HG03045 (cell line): ENCODE measurements at regions not wholly inside any gene's neighbourhood (a gene's known extent, or its start where the extent isn't known, plus 50 kb on each side); places are given as distances from the start of the nearest gene placed in this dataset.

Source experiments
- ATAC-seq: cut with Tn5 transposase; IDR thresholded peaks from one replicate; pipeline ENCODE4 v1.9.1; 2021; ENCODE audit warnings: mild to moderate bottlenecking, moderate library complexity; ENCODE audit not compliant: unreplicated experiment

DNA sequence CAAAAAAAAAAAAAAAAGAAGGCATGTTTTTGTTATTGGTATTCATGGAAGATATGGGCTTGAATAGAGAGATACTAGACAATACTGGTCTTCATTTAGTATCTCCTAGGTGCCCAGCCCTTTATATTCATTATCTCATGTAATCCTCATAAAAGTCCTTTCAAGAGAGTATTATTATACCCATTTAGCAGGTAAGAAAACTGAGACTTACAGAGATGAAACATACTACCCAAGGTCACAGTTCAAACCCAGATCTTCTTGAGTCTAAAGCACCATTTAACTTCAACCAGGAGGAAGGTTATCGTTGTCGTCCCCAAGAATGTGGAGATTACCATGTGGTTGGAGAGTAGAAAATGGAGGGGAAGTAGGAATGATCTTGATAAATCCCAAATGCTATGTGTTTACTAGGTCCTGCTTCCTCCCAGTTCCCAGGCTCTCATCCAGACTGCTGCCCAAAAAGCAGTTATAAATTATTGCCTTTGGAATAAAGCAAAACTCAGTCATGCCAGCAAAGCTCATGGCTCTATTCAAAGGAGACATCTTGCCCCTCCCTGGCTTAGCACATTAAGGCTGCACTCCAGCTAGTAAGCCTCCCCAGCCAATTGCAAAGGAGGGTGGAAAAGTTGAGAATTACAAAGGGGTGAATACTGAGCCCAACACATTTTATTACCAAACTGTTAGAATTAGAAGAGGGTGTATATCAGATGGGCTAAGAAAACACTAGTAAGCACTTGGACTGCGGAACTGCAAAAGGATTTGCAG lies 163.9 kb downstream of the PIK3R1 start:
- ATAC-seq, result no peak

DNA sequence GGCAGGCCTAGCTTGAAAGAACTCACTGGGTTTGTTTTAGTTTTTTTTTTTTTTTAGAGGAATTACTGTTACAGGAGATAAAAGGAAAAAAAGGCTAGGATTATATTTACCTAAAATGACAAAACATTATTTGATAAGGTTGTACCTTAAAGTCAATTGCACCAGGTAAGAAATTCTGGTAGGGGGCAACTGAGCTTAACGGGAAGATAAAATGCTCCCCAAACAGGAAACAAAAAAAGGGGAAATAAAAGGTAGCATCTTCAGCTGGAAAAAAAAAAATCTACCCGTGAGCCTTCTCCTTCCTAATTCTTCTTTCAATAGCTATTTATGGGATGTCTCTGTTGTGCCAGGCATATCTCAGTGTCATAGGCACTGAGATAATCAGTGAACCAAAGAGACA lies 164.5 kb downstream of the PIK3R1 start:
- no peak for ATAC-seq

DNA sequence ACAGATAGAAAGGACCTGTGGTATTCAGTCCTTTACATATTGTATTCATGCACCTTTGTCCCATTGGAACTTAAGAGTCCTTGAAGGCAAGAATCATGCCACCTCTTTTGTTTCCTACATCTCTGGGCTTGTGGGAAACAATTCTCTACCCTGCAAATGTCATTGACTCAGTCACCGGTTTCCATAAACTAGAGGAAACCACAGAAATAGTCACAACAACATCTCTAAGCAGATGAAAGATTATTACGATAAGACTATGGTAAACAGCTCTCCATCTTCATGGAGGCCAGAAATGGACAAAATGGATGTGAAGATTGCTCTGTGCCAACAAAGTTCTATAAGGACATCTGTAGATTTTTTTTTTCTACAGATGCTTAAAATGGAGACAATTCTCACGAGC lies 165.5 kb downstream of the PIK3R1 start:
- no peak for ATAC-seq

DNA sequence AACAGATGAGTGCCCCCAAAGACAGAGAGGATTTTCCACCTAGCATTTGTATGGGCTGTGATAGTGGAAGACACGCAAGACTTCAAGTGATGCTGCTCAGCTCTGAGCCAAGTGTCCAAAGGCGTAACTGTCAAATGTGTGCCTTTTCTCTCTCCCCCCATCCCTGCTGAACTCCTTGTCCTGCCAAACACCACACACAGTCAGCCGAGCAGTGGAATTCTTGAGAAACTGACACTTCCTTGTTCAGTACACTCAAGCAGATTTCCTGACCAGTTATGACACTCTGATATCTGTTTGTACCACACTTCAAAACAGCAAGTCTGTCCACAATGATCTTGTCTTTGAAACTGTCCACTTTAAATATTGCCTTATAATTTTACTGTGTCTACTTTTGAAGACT lies 166.4 kb downstream of the PIK3R1 start:
- no peak for ATAC-seq

DNA sequence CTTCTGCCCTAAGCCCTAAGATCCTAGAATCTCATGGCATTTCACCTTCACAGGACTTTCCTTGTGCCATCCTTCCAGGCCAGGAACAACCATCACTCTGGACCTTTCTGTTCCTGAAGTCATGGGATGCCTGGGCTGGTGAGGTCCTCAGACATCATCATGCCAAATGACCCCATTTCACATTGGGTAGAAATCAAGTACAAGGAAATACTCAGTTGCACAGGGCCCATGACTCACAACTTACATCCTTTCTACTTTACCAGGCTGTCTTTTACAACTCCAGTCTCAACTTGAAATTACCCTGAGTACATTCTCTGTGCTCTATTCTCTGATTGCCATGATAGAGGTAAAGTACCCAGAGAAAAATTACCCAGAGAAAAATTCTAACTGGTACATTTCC lies 167.1 kb downstream of the PIK3R1 start:
- ATAC-seq, result no peak

DNA sequence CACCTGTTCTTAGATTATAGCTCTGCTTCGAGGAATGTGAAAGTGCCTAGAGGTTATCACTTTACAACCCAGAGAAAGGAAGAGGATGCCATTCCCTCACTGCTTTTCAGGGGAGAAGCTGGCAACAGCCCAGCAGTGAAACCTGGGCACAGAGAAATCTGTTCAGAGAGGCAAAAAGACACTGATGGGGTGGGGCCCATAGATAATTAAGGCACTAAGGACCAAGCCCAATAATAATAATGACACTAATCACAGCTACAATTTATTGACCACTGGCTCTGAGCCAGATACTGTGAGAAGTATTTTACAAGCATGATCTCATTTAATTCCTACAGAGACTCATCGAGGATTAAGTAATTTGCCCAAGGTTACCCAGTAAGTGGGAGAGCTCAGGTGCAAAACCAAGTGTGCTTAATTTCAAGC lies 168.3 kb downstream of the PIK3R1 start:
- no peak for ATAC-seq

DNA sequence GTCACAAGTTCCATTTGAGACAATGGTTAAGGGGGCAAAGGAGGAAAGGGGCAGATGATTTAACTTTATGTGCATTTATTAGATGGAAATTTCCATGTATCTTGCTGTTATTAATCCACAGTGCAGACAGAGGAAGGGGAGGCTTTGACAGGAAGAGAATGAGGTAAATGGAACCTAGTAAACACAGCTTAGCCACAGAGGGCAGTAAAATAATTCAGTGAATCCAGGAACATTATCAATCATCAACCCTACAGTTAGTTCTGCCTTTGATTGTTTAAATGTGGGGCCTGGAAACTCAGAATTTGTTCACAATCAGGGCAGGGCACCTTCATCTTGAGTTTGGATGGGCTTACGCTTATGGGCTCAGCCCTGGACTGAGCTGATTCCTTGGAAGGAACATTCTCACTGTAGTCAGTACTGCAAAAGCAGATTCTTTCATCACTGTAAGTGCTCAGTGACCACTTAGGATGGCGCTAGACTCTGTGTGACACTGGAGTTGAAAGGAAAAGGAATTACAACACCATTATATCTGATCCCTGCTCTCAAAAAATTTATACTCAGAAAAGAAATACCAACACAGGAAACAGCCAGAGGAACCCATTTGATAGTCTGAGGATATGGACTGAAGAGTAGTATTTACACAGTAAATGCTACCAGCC lies 169.5 kb downstream of the PIK3R1 start:
- ATAC-seq, result no peak

DNA sequence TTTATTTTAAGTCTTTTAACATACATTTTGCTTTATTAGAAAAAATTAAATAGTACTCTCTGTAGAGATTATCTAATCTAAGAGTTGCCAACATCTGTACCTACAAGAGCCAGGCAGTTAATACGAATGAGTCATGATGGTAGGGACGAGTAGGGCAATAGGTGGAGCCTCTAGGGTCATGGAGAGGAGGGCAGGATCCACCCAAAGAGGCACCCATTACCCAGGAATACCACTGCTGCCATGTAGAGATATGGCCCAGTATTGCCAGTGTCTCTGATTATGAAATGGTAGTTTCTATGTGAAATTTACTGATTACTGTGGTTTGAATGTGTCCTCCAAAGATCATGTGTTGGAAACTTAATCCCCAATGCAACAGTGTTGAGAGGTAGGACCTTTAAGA lies 170.4 kb downstream of the PIK3R1 start:
- ATAC-seq, result no peak

DNA sequence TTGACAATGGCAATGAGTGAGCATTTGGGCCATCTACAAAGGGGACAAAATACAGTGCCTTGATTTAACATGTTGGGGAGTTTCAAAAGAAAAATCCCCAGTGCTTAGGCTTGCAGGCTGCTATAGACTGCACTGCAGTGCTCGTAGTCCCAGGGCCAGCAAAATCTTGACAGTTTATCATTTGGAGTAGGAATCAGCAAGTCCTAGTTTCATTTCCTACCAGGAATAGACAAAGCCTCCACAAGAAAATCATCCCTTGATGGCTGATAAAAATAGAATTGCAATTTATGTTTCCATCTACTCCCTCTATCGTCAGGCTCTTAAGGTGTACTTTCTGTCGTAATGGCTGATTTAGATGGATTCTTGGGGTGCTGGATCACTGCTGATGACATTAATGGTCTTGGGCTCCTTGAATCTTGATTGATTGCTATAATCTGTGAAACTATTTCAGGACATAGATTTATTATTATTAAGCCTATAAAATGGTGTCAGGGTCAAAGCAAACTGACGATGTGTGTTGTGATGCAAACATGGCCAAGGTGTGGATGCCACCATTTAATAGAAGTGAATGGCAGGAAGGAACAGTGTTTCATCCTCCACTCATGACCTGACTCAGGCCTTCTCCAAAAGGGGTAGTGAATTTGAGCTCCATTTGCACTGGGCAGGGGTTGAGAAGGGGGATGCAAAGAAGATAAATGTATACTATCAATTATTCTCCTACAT lies 171.7 kb downstream of the PIK3R1 start:
- ATAC-seq, result no peak

DNA sequence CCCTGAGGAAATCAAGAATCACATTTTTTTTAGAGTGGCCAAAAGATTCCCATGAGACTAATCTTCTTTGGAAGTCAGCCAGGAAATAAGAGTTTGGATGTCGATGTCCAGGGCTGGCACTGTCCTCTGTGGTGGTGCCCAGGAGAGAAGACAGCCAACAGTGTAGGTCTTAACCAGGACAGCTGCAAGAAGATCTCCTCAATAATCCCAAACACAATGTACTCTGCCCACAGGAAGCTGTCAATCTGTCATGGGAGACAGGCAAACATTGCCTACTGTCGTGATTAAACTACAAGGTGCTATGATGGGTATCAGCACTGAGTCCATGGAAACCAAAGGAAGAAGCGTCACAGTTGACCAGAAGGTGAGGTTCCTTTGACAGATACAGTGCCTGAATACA lies 174.1 kb downstream of the PIK3R1 start:
- ATAC-seq, result no peak

DNA sequence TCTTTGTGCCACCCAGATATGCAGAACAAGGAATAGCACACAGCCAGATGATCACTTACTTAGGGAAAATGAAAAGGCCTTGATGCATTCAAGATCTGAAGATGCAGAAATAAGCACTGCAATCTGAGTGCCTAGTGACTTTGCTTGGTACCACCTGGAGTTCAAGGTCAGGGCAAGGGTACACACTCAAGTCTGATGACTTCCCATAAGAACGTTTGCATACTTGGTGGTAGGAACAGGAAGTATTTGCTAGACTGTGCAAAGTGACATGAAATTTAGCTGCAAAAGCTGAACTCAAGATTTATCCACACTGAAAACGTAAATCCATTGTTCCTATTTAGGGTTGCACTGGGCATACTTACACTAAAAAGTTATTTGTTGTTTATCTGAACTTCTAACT lies 177.1 kb downstream of the PIK3R1 start:
- ATAC-seq, result no peak

DNA sequence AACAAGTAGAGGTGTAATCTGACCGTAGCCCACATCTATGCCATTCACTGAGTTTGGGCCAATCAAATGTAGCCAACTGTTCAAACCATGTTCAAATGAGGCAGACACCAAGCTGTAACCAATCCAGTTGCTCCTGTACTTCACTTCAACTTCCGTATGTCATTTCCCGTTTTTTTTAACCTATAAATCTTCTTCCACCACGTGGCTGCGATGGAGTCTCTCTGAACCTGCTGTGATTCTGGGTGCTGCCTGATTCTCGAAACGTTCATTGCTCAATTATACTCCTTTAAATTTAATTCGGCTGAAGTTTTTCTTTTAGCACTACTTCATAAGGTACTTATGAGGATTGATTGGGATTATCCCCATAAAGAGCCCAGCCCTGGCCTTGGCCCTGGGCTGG lies 179.7 kb downstream of the PIK3R1 start:
- ATAC-seq, result no peak

DNA sequence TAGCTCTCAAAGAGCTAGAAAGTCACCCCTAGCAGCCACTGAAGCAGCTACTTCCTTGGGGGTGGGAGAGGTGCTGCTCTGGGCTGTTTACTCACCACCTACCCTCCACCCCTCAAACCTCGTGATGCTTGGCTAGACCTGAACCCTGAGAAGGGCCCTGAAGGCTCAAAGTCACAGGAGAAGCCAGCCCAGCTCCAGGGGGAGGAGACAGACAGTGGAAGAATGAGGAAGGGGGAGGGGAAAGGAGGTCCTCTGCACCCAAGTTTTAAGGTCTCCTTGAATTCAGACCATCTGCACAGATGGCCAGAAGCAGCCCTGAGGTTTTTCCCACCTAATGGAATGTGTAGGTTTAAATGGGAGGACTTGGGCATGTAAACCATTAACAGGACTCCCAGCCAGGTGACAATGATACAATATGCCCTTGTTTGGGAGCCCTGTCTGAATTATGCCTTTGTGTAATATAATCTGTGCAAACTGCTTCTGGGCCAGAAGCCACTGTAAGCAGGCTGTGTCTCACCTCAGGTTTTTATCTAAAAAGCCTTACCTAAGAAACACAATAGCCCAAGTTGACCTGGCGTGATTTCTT lies 180.5 kb downstream of the PIK3R1 start:
- no peak for ATAC-seq

DNA sequence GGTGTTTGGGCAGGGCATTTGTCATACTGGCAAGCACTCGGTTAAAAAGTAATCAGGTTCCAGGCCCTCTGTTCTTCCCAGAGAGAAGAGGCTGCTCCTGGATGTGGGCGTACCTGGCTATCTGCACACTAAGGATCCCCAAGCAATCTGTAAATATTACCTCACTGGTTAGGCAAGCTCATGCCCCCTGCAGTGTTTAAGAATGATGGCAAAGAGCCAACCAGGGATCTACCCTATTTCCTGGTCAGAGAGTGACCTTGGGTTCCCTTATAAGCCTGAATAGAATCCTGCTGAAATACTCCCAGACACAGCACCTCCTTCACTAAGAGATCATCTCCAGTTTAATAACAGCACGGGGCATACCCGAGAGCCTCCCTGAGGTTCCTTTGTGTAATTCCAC lies 181.2 kb downstream of the PIK3R1 start:
- no peak for ATAC-seq

DNA sequence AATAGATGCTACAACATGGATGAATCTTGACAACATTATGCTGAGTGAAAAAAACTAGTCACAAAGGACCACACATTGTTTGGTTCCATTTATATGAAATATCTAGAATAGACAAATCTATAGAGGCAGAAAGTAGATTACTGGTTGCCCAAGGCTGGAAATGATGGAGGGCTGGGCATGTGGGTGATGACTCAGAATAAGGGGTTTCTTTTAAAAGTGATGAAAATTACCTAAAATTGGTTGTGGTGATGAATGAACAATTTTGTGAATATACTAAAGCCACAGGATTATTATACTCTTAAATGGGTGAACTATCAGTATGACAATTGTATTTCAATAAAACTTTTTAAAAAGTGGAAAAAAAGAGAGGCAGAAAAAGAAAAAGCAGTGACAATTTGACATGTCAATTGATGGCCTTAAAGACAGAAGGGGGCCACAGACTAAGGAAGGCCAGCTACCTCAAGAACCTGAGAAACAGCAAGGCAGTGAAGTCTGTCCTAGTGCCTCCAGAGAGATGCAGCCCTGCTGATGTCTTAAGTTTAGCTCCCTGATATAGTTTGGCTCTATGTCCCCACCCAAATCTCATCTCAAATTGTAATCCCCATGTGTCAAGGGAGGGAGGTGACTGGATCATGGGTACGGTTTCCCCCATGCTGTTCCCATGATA lies 182.7 kb downstream of the PIK3R1 start:
- no peak for ATAC-seq

DNA sequence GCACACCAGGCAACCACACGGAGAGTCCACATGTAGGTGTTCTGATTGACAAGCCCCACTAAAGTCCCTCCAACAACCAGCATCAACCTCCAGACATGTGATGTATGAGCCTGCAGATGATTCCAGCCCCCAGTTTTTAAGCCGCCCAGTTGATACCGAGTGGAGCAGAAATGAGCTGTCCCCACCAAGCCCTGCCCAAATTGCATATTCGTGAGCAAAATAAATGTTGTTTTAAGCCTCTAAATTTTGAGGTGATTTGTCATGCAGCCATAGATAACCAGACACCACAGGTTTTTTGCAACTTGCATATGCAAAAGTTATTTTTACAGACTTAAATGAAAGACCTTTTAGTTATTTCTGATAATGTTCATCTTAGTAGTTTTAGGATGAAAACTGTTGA lies 187.7 kb downstream of the PIK3R1 start:
- ATAC-seq, result no peak

DNA sequence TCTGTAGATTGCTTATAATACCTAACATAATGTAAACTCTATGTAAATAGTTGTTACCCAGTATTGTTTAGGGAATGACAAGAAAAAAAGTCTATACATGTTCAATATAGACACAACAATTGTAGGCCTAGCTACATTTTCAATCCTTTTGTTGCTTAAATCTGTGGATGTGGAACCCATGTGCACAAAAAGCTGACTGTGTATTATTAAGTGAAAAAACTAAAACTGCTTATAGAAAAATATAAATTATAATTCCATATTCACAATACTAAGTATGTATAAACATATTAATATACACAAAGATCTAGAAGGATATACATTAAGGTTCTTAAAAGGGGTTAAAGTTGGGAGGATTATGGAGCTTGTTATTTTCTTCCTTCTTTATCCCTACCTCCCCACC lies 188.7 kb downstream of the PIK3R1 start:
- ATAC-seq, result no peak

DNA sequence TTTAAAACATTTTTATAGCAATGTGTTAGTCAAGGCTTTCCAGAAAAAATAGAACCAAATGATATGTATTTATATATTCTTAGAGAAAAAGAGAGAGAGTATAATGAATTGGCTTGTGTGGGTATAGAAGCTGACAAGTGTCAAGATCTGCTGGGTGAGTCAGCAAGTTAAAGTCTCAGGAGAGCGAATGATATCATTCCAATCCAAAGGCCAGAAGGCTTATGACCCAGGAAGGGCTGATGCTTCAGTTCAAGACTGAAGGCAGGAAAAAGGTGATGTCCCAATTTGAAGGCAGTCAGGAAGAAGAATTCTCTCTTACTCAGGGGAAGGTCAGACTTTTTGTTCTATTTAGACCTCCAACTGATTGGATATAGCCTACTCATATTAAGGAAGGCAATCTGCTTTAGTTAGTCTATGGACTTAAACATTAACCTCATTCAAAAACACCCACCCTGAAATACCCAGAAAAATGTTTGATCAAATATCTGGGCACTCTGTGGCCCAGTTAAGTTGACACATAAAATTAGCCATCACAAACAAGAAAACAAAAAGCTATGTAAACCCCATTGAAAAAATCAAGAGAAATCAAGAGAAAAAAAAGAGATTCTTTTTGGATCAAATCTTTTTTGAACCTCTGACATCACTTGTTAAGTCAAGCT lies 189.6 kb downstream of the PIK3R1 start:
- ATAC-seq, result no peak

DNA sequence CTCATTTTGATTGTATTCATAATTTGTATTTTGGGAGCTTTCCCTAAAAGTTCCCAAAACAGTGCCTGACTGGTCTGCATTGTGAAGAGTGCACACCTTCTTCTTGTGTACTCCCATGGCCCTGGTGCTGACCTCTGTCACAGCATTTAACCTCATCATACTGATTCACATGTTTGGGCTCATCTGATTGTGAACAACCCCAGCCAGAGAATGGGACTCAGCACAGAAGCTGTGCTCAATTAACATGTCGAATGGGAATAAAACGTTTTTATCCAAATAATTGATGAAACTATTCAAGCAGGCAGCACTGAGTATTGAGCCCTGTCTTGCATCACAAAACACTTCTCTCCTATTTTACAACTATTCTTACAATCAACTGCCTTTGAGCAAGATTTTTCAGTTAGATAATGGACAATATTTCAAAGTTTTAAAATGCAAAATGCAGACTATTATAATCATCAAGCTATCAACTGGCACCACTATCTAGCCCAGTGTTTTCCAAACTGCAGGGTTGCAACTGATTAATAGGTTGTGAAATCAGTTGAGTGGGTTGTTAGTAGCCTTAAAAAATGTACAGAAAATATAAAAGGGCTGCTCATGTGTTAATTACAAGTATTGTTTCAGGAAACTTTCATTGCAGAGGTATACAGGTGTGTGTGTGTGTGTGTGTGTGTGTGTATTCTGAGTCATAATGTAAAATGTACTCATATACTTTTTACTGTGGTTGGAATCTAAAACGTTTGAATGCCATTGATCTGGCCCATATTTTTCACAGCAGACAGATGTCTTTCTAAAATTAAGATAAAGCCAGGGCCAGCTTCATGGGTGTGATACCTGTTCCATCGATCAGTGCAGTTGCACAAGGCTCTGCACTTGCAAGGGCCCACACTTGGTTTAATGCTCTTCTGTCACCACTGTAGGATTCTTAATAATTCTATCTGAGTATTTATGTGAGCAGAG lies 190.5 kb downstream of the PIK3R1 start:
- ATAC-seq, result peak; percentile 18
